ENCODE measurements at regions not wholly inside any gene's neighbourhood (a gene's known extent, or its start where the extent isn't known, plus 50 kb on each side); places are given as distances from the start of the nearest gene placed in this dataset.
"Not testable (repeated sequence)": the region's sequence is repeated elsewhere in the genome, so short reads cannot be mapped to it uniquely, and the experiment has no call there.

- TF ChIP-seq, protein P1, sequence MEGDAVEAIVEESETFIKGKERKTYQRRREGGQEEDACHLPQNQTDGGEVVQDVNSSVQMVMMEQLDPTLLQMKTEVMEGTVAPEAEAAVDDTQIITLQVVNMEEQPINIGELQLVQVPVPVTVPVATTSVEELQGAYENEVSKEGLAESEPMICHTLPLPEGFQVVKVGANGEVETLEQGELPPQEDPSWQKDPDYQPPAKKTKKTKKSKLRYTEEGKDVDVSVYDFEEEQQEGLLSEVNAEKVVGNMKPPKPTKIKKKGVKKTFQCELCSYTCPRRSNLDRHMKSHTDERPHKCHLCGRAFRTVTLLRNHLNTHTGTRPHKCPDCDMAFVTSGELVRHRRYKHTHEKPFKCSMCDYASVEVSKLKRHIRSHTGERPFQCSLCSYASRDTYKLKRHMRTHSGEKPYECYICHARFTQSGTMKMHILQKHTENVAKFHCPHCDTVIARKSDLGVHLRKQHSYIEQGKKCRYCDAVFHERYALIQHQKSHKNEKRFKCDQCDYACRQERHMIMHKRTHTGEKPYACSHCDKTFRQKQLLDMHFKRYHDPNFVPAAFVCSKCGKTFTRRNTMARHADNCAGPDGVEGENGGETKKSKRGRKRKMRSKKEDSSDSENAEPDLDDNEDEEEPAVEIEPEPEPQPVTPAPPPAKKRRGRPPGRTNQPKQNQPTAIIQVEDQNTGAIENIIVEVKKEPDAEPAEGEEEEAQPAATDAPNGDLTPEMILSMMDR (IDR thresholded peaks at IDR 0.05), result not testable (repeated sequence)
- not testable (repeated sequence) for TF ChIP-seq POLR2A, POLR2AphosphoS5 (IDR thresholded peaks at IDR 0.05)
These were observed 632.4 kb upstream of the AMOT start for GRCh38 chrX:113473015-113473414.

All from prostate gland (tissue), 2 donors.